ENCODE measurements at regions not wholly inside any gene's neighbourhood (a gene's known extent, or its start where the extent isn't known, plus 50 kb on each side); places are given as distances from the start of the nearest gene placed in this dataset.
"Not testable (repeated sequence)": the region's sequence is repeated elsewhere in the genome, so short reads cannot be mapped to it uniquely, and the experiment has no call there.

DNA sequence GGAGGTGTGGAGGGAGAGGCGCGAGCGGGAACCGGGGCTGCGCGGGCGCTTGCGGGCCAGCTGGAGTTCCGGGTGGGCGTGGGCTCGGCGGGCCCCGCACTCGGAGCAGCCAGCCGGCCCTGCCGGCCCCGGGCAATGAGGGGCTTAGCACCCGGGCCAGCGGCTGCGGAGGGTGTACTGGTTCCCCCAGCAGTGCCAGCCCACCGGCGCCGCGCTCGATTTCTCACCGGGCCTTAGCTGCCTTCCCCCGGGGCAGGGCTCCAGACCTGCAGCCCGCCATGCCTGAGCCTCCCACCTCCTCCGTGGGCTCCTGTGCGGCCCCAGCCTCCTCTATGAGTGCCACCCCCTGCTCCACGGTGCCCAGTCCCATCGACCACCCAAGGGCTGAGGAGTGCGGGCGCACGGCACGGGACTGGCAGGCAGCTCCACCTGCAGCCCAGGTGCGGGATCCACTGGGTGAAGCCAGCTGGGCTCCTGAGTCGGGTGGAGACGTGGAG, 141.4 kb downstream of the SPRY1 start:
- DNase-seq (ENCODE audit: low spot score) = not testable (repeated sequence)

DNA sequence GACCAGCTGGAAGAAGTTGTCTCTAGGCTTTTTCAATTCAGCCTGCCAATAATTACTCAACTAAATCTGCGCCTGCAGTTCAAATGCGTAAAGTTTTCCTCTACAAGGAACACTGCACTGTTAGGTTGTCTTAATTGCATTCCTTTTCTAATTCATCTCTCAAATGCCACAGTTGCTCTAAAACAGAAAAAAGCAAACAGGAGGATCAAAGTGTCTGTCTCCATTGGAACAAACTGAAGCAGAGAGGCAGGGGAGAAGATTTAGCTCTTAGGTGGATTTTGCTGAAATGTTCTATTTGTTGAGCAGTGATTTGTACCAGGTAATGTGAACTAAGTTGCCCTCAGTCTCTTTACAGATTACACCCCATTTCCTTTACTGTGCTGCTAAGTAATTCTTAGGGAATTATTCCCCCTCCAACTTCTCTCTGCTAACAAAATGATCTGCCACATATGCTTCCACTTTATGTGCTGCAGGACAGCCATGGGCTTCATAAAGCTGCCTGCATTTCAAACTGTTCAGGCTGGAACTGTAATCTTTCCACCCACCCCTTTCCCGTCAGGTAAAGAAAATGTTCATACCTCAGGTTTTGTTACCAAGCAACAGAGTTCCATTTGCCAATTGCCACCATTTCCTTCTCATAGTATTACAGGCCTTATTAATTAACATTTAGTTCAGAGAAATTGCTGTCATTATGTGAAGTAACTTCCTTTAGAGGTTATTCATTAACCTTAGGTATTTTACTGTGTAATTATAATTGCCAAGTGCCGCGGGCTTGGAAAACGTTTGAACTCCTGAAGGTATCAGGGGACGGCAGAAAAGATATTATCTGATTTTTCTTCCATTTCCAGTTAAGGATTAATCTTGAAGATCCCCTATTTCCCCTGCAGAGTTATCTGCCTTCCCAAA, 149.3 kb downstream of the SPRY1 start:
- no peak for DNase-seq (ENCODE audit: low spot score)

DNA sequence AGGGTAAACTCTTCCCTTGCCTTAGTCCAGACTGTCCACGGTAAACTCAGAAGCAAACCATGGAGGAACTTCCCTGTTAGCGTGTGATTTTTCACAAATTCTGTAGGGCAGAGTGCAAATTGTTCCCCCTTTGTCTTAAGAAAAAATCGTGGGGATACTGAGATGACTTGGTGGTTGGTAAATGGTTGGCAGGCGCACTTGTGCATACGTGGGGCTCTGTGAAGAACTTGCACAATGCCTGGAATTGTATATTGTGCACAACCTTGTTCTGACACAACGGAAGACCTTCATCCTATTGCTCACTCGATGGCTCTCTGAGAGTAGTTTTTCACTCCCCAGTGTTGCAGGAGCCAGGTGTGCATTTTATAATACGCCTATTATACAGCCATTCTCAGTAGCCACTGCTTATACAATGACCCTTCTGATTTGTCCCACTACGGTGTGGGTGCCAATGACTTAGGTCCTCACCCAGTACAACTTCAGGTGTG, 150.0 kb downstream of the SPRY1 start:
- no peak for DNase-seq (ENCODE audit: low spot score)

DNA sequence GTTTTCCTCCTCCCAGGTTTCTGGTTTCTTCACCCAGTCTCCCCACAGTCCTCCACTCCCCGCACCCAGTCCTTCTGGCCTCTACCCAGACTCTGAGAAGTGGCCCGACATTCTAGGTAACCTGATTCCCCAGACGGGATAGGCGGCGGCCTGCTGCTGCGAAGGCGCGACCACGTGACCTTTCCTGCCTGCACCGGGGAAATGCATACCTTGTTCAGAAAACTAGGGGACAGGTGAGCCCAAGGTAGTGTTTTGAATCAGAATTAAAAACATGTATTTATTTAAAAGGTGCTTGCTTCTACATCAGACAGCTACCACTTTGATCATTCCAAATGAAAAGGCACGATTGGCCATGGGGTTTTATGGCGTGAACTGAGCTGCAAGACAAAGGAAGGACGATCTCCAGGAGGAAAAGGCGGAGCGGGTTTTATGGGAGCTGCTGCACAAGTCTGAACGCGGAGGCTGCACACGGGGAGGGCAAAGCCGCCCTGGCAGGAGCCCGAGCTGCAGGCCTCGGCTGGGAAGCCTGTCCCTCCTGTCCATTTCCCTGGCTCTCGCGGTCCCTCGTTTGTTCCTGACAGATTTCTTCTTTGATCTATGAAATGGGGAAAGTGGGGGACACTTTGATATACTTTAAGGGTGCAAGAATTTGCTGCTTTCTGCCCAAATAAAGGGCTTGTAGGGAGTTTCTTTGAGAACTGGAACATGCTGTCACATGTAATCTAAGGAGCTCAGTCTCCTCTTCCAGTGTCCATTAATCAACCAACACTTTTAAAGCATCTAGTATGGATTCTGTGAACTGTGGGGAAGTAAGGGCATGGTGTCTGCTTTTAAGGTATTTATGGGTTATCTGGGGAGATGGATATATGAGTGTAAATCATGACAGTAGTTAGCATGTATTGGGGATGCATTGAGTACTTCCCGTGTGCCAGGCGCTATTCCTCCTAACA, 150.9 kb downstream of the SPRY1 start:
- peak; percentile 55 for DNase-seq (ENCODE audit: low spot score)

- no peak for DNase-seq (ENCODE audit: low spot score)
Measured at GRCh38 chr4:123553279-123553678, 156.7 kb downstream of the SPRY1 start.

DNA sequence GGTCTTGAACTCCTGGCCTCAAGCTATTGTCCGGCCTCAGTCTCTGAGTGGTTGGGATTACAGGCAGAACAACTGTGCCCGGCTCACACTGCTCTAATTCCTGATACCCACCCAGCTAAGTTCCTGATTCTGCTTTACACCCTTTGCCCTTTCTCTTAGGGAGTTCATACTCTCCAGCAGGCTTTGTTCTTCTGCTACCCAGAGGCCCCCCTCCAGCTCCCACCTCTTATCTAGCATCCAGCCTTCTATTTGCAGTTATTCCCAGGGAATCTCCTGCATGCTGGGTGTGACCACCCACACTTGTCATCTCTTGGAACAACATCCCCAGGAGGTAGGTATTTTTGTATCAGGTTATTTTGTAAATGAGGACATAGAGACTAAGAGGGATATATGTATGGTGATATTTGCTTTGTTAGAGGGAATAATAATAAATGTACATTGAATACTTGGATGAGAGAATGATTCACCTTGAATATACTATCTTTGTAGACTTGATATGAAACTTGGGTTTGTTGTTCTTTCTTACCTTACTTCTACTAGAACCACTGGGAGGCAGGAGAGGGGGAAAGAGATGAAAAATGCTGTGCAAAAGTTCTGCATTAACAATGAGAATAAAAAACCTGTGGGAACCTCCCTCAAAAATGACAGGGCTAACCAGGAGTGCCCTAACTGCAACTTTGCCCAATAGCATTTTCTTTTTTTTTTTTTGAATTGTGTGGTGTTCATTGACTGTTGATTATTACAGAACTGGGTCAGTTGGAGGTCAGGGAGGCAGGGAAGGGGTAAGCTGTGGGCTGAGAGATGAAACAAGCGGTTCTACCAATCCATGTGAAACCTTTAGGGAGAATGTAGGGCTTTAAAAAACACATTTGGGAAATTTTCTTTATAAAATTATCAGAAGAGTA, 157.4 kb downstream of the SPRY1 start:
- no peak for DNase-seq (ENCODE audit: low spot score)

- no peak for DNase-seq (ENCODE audit: low spot score)
Measured at GRCh38 chr4:123554801-123555232, 158.2 kb downstream of the SPRY1 start.

GRCh38 chr4:123555233-123555806, 158.7 kb downstream of the SPRY1 start:
- peak; percentile 95 for DNase-seq (ENCODE audit: low spot score)

DNA sequence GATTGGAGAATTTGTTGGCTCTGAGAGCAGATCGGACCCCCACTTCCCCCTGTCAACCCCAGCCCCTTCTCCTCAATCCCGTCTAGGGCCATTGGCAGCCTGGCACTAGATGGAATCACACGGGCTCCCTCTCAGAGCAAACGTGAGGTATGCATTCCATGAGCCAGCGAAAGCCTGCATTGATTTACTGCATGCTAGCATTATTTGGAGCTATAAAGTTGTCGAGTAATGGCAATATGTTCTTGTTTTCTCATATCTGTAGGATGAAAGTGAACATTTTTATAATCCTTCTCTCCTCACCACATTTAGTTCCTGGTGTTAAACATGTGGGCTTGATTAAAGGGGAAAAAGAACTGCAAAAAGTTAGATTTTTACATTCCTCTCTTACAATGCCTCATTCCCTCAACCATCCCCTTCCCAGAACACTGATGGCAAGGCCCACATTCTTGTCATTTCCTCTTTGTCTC, 159.2 kb downstream of the SPRY1 start:
- no peak for DNase-seq (ENCODE audit: low spot score)

GRCh38 chr4:123556526-123556925, 159.9 kb downstream of the SPRY1 start:
- DNase-seq (ENCODE audit: low spot score) = no peak

DNA sequence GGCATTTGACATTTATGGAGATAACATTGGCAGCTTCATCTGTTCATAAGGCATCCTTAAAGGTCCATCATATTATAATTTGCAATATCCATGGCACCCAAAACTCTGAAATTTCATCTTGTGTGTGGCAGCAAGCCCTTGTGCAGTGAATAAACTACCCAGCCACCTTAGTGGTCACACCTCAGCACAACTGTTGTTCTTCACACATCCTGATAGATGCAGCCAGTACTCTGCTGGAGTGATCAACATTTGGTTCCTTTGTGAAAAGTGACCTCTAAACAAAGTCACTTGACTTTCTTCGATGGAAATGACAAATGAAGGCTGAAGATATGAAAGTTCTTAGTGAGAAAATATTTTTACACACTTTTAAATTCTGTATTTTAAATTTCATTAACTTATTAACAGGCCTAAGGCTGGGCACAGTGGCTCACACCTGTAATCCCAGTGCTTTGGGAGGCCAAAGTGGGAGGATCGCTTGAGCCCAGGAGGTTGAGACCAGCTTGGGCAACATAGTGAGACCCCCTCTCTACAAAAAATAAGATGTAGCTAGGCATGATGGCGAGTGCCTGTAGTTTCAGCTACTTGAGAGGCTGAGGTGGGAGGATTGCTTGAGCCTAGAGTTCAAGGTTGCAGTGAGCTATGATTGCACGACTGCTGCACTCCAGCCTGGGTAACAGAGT, 161.4 kb downstream of the SPRY1 start:
- no peak for DNase-seq (ENCODE audit: low spot score)

- no peak for DNase-seq (ENCODE audit: low spot score)
Measured at GRCh38 chr4:123558865-123559264, 162.3 kb downstream of the SPRY1 start.

GRCh38 chr4:123559955-123560871, 163.6 kb downstream of the SPRY1 start:
- peak; percentile 82 for DNase-seq (ENCODE audit: low spot score)

- DNase-seq (ENCODE audit: low spot score) = no peak
Measured at GRCh38 chr4:123561525-123561924, 164.9 kb downstream of the SPRY1 start.

GRCh38 chr4:123562994-123563750, 166.6 kb downstream of the SPRY1 start:
- peak; percentile 81 for DNase-seq (ENCODE audit: low spot score)

DNA sequence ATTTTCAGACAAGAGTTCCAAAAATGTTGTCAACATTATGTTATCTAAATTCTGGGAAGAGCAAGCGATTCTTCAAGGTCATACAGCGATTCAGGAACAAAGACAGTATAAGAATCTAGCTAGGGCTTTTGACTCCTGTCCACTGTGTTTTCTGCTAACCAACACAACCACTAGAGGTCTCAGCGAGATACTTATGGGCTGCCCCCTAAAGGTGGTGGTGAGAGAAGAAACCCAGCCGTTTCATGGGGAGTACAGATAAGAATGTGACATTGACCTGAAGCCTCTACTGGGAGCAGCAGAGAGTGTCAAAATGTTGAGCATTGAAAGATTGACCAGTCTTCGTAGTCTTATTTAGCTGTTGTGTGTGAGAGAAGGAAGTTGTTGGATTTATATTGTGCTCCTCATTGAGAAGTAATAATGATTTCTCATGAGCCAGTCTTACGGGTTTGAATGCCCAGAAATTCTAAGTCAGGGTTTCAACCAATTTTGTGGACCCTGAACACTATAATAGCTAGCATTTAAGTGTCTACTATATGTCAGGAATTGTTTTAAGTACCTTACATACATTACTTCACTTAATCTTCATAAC, 168.3 kb downstream of the SPRY1 start:
- DNase-seq (ENCODE audit: low spot score) = peak; percentile 59

GRCh38 chr4:123568936-123569335, 172.3 kb downstream of the SPRY1 start:
- DNase-seq (ENCODE audit: low spot score) = no peak

GRCh38 chr4:123569541-123569940, 172.9 kb downstream of the SPRY1 start:
- DNase-seq (ENCODE audit: low spot score) = no peak

Measured in umbilical cord (tissue), 1 donor.